HK-2 (cell line): ENCODE measurements at regions not wholly inside any gene's neighbourhood (a gene's known extent, or its start where the extent isn't known, plus 50 kb on each side); places are given as distances from the start of the nearest gene placed in this dataset.

Experiments
- DNase-seq: peaks from one replicate; pipeline ENCODE4 v3.0.0-alpha.2; 2018; ENCODE audit not compliant: unreplicated experiment

DNA sequence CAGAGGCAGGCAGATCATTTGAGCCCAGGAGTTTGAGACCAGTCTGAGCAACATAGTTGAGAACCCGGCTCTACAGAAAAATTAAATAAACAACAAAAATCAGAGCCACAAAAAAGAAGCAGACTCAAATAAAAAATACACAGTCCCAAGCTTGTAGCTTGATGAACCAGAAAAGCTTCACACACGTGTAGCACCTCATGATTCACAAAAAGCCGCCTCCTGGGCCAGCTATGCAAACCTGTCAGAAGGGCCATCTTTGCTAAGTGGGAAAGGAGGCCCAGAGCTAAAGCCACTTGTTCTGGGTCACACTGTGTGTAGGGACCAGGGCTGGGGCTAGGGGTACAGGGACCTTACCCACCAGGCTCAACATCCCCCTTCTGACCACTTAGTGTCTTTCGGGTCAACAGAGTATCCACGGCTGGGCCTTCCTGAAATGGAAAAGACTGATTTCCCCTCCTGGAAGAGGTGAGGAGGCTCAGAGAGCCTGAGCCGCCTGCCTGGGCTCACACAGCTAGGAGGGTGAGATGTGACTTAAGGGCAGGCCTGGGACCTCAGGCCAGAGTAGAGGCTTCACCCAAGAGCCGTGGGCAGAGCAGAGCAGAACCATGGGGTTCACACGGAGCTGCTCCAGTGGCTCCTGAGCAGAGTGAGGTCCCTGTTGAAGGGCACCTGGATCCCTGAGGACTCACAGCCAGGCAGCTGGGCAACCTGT is 269.6 kb downstream of the PARN start:
- DNase-seq, result no peak

- no peak for DNase-seq
These were observed 271.3 kb downstream of the PARN start for GRCh38 chr16:14358697-14359305.

DNA sequence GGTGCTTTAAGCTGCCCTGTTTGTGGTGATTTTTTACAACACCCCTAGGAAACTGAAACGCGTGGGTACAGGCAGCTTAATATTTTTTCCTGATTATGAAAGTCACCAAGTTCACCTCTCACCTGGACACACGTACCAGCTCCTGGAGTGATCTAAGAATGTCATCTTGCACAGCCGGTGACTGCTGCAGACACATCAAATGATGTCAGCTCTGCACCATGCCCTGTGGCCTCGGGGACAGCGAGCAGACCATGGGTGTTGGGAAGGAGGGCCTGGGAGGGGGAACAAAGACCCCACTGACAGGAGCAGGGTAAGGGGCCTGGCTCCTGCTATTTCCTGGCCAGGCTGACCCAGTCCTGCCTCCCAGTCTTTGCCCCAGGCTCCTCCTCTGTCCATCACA is 272.7 kb downstream of the PARN start:
- no peak for DNase-seq

DNA sequence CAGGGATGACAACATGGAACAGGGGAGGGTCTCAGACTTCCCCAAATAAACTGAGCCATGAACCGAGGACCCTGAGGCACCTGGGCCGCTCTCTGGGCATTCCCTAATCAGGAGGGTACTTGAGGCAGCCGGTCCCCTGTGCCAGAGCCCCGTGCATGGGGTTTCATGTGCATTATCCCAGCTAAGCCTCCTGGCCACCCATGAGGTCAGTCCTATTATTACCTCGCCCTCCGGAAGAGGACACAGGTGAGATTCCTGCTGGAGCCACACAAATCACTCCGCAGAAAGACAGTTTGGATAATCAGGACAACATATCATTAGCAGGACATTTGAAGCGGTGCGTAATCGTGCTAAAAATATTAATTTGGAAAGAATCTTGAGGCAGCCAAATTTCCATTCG is 274.0 kb downstream of the PARN start:
- no peak for DNase-seq

GRCh38 chr16:14354561-14355351 is 275.3 kb downstream of the PARN start:
- DNase-seq, result no peak

GRCh38 chr16:14353340-14353739 is 276.7 kb downstream of the PARN start:
- DNase-seq, result no peak

DNA sequence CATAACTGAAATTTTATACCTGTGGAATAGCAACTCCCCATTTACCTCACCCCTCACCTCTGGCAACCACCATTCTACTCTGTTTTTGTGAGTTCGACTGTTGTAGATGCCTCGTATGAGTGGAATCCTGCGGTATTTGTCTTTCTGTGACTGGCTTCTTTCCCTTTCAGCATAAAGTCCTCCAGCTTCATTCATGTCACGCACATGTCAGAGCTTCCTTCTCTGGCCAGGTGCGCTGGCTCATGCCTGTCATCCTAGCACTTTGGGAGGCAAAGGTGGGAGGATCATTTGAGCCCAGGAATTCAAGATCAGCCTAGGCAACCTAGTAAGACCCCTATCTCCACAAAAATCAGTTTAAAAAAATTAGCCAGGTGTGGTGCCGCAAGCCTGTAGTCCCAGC is 278.4 kb downstream of the PARN start:
- DNase-seq, result no peak

GRCh38 chr16:14350626-14351025 is 279.4 kb downstream of the PARN start:
- DNase-seq, result no peak

GRCh38 chr16:14350081-14350480 is 279.0 kb downstream of the MRTFB start:
- DNase-seq, result no peak

DNA sequence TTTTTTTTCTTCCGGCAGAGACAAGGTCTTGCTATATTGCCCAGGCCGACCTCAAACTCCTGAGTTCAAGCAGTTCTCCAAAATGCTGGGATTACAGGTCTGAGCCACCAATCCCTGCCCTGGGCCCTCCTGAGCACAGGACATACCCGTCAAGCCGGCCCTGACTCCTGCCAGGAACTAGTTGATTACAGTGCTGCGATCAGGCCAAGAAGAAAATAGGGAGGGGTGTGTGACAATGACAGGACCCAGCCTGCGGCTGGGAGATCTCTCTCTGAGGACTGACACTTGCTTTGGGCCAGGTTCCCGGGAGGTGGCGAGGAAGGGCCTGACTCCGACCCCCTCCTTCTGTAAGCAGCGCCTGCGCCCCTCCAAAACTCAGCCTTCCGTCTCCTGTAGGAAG is 276.6 kb downstream of the MRTFB start:
- no peak for DNase-seq

GRCh38 chr16:14346278-14347142 is 275.4 kb downstream of the MRTFB start:
- DNase-seq, result no peak

- no peak for DNase-seq
These were observed 274.5 kb downstream of the MRTFB start for GRCh38 chr16:14345512-14346115.

DNA sequence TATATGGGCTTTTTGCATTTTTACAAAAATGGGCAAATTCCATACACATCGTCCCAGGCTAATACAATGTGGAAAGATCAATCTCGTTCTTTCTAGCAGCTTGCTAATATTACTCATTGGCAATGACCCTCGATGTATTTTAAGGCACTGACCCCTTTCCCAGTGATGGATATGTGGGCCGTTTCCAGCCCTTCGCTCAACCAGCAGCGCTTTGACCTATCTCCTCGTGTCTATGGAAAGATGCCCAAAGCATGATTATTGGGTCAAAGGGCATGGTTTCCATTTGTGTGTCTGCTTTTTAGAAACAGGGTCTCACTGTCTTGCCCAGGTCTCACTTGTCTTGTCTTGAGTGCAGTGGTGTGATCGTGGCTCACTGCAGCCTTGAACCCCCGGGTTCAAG is 273.8 kb downstream of the MRTFB start:
- DNase-seq, result no peak

DNA sequence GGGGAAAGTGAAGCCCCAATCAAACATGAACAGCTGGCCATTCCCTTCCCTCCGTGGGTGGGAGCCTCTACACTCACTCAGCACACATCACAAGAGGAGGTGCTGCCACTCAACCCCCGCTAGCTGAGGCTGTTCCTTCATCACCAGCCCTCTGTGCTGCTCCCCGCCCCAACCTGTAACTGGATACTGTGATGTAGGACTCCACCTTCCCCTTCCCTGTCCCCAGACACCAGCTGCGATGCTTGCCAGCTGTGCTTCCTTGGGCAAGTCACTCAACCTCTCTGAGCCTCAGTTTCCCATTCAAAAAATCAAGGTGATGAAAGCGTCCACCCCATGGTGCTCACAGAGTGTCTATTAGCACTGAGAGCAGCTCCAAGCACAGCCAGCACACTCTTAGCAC is 273.2 kb downstream of the MRTFB start:
- DNase-seq, result no peak

DNA sequence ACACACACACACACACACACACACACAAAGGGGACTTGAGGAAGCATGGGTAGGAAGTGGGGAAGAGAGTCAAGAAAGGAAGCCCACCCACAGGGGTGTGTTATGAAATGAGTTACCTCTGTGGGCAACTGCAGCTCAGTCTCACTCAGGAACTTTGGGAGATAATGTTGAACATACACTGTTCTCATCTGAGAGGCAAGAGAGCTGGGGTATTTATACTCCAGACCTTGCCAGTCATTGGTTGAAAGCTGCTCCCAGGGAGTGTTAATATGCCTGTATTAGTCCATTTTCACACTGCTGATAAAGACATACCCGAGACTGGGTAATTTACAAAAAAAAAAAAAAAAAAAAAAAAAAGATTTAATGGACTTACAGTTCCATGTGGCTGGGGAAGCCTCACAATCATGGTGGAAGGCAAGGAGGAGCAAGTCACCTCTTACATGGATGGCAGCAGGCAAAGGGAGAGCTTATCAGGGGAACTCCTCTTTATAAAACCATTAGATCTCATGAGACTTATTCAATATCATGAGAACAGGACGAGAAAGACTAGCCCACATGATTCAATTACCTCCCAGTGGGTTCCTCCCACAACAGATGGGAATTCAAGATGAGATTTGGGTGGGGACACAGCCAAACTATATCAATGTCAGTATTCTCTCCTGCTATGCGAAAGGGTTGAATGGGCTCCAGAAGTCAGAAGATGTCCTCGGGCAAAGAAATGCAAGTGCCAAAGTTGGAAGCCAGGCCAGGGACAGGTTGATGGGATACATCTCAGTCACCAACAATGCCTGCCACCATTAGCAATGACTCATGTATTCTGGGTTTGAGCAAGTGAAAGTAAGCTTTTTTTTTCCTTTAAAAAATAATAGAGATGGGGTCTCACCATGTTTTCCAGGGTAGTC is 270.5 kb downstream of the MRTFB start:
- DNase-seq, result no peak

- DNase-seq, result no peak
These were observed 268.6 kb downstream of the MRTFB start for GRCh38 chr16:14339694-14340093.

- no peak for DNase-seq
These were observed 267.9 kb downstream of the MRTFB start for GRCh38 chr16:14338969-14339368.

GRCh38 chr16:14338236-14338635 is 267.1 kb downstream of the MRTFB start:
- DNase-seq, result no peak

- DNase-seq, result no peak
These were observed 266.4 kb downstream of the MRTFB start for GRCh38 chr16:14337303-14338191.

GRCh38 chr16:14335297-14335696 is 264.2 kb downstream of the MRTFB start:
- DNase-seq, result no peak
